Lower leg skin (tissue), 4 donors: ENCODE measurements at regions not wholly inside any gene's neighbourhood (a gene's known extent, or its start where the extent isn't known, plus 50 kb on each side); places are given as distances from the start of the nearest gene placed in this dataset.

ENCODE experiments used
- DNase-seq, 2 donors: peaks; one replicate each; pipeline ENCODE4 v3.0.0-alpha.2; 2019; ENCODE audit warnings: low spot score in 2 of 2
- H3K4me3 ChIP-seq: fragments of 200-600 bp; sonication (generic); 2 replicates; pipeline ENCODE4 v1.5.1; 2017; ENCODE audit warnings: mild to moderate bottlenecking, low read depth; ENCODE audit not compliant: poor library complexity, severe bottlenecking
- POLR2A ChIP-seq, 2 donors: fragments of 450-650 bp; IDR thresholded peaks; one replicate each; pipeline ENCODE4 v1.6.1; 2016 to 2017; ENCODE audit warnings: antibody characterized with exemption in 2 of 2, mild to moderate bottlenecking in 1 of 2, moderate library complexity in 1 of 2
- WGBS, 2 donors: methylation state at CpG; one replicate each; pipeline ENCODE4 v1.1.5; 2018; 5-methylcytosine and 5-hydroxymethylcytosine counted together
- intact Hi-C: fragments of 100-400 bp; cut with DNase I; formaldehyde crosslinking; loops from one replicate; pipeline ENCODE4 v1.15.0; 2023; ENCODE audit warnings: low total_unique reads
- TF ChIP-seq, protein P1 (sequence below), 3 donors: fragments of 450-650 bp; IDR thresholded peaks; one replicate each; pipeline ENCODE4 v1.5.1; 2016; ENCODE audit warnings: antibody characterized with exemption in 3 of 3, mild to moderate bottlenecking in 3 of 3, moderate library complexity in 2 of 3

DNA sequence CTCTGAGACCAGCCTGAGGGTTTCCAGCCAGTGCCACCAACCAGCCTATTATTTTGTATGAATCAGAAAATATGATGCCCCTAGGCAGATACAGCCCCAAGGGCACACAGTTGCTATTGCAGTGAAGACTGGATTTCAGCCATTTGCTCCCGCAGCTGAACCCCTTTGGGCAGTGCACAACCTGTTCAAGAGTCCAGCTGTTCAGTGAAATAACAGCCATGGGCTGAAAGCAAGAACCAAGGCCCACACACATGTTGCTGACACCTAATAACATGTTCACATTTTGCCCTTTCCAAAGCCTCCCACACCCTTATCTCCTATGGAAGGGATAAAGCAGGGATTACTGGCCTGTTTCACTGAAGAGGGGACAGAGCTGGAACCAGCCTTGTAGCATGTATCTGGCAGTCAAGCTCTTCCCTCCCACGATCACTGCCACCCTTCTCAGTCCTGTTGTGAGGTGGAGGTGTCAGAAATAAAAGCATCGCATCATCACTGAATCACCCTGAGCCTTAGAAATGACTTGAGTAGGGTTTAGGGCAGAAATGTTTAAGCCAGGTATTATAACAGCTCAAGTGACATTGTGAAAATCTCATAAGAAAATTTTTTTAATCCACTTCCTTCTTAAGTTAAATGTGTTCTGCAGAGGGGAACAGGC, 137.1 kb upstream of the FSTL4 start:
- DNase-seq, result peak in 1 of 2 donors; percentile 34
- intact Hi-C loops, result no loop called here
- no peak overlapping the region for H3K4me3 ChIP-seq
- WGBS, 2 donors, result 84 to 85% methylated on average over 3 of the region's 3 CpGs
- no peak for TF ChIP-seq POLR2A (IDR thresholded peaks at IDR 0.05)
- TF ChIP-seq, protein P1, sequence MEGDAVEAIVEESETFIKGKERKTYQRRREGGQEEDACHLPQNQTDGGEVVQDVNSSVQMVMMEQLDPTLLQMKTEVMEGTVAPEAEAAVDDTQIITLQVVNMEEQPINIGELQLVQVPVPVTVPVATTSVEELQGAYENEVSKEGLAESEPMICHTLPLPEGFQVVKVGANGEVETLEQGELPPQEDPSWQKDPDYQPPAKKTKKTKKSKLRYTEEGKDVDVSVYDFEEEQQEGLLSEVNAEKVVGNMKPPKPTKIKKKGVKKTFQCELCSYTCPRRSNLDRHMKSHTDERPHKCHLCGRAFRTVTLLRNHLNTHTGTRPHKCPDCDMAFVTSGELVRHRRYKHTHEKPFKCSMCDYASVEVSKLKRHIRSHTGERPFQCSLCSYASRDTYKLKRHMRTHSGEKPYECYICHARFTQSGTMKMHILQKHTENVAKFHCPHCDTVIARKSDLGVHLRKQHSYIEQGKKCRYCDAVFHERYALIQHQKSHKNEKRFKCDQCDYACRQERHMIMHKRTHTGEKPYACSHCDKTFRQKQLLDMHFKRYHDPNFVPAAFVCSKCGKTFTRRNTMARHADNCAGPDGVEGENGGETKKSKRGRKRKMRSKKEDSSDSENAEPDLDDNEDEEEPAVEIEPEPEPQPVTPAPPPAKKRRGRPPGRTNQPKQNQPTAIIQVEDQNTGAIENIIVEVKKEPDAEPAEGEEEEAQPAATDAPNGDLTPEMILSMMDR (IDR thresholded peaks at IDR 0.05), result no peak

DNA sequence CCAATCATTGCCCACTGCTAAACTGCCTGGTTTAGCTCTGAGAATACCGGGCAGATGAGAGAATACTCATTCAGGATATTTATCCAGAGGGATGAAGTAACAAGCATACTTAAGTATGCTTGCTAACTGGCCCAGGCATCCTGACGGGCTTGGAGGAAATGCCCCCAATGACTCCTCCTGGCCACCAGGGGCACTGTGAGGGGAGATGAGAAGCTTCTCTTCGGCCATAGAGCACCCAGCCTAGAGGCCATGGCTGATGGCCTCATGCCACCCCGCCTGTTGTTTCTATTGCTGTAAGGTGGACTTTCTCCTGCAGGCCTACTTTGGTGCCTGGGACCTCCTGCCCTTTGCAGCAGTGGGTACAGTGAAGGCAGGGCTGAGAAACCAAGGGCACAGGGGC, 134.5 kb upstream of the FSTL4 start:
- H3K4me3 ChIP-seq, result no peak overlapping the region

DNA sequence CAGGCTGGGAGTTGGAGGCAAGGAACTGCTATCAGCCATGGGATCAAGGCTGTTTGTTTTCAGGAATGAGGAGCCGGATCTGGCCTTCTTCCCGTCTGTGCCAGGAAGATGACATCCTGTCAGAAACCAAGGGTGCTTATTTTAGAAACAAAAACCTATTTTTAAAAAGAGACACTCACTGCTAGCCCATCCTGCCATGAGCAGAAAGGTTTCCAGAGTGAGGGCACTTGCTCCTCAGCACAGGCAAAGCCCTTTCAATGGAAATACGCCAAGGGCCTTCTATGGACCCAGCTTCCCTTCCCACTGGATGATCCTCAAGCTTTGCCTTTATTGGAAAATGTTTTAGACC, 132.6 kb upstream of the FSTL4 start:
- 75 to 78% methylated on average over 3 of the region's 3 CpGs for WGBS, 2 donors
- peak in 1 of 2 donors; percentile 25 for DNase-seq
- intact Hi-C loops, result no loop called here
- no peak overlapping the region for H3K4me3 ChIP-seq
- TF ChIP-seq POLR2A (IDR thresholded peaks at IDR 0.05), result no peak
- TF ChIP-seq, protein P1 (IDR thresholded peaks at IDR 0.05), result no peak

More for the DNA sequence above, 134.5 kb upstream of the FSTL4 start:
- 93 to 98% methylated on average over 4 of the region's 4 CpGs for WGBS, 2 donors
- intact Hi-C loops, result no loop called here
- peak in 1 of 2 donors; percentile 29 for DNase-seq
- TF ChIP-seq POLR2A (IDR thresholded peaks at IDR 0.05), result no peak
- TF ChIP-seq, protein P1 (IDR thresholded peaks at IDR 0.05), result no peak

DNA sequence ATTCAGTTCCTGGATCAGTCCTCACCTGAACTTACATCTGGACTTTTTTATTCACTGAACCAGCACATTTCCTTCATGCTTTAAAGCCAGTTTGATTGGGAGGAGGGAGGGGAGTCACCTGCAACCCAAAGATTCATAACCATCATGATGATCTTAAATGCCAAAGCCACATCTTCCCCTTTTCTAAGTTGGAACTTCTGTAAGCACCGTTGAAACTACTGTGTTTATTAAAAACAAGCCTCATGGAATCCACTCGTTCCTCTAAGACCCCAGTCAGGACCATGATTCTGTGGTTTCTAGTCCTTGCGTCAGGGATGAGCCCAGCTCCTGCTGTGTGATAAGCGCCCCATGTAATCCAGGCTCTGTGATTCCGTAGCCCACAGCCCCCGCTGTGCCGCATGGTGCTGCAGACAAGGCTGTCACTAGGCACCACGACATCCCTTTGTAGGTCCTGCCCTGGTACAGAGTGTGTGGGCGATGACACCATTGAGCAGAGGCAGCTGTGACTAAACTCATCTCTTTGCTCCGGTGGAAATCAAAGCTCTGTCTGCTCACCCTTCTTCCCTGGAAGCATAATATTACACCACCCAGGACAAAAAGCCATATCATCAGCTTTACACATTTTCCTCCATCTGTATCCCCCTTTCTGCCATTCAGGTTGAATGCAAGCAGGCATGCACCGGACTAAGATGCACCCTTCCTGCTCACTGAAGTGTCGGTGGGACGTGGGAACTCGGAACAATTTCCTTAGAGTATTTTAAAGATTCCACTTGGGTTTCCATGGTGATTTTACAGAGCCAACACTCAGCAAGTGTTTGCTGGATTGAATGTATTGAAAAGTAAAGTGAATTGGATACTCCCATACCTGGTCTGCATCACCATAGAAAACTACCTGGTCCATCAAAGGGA, 132.0 kb upstream of the FSTL4 start:
- intact Hi-C loops, result no loop called here
- 79 to 84% methylated on average over 14 of the region's 14 CpGs for WGBS, 2 donors
- H3K4me3 ChIP-seq, result no peak overlapping the region
- peak in 1 of 2 donors; percentile 58 for DNase-seq
- TF ChIP-seq, protein P1 (IDR thresholded peaks at IDR 0.05), result no peak
- TF ChIP-seq POLR2A (IDR thresholded peaks at IDR 0.05), result no peak

DNA sequence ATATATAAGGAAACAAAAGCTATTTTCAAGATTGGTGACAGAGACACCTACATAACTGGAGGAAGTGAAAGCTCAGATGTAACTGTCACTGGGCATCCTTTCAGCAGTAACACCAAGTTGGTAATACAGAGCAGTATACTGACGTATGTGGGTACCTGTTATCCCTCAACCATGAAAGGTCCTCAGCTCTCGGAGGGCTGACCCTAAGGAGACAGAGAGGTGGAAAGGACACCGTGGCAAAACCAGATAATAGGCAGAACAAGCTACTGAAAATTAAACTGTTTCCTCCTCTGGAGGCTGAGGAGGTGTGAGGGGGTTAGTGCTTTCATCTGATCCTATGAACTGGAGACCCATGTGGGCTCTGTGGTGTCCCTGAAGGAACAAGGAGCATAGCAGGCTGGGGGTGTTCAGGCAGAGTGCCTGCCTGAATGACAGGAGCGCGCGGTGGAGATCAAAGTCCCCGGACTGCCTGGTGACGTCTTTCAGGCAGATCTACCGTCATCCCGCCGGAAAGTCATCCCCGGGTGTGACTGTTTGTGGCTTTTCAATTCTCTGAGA, 130.2 kb upstream of the FSTL4 start:
- intact Hi-C loops, result no loop called here
- no peak for TF ChIP-seq POLR2A (IDR thresholded peaks at IDR 0.05)
- TF ChIP-seq, protein P1 (IDR thresholded peaks at IDR 0.05), result no peak
- WGBS, 2 donors, result 67 to 81% methylated on average over 12 of the region's 12 CpGs
- DNase-seq, result peak in 1 of 2 donors; percentile 64
- H3K4me3 ChIP-seq, result no peak overlapping the region
